Neural cell (in vitro differentiated cells): ENCODE measurements at regions not wholly inside any gene's neighbourhood (a gene's known extent, or its start where the extent isn't known, plus 50 kb on each side); places are given as distances from the start of the nearest gene placed in this dataset.

Source experiments
- H2AFZ ChIP-seq: fragments of 200-600, 300-800 bp; sonication (generic), shearing (Covaris generic); 2 replicates; pipeline ENCODE4 v1.6.0; 2014; ENCODE audit warnings: low read depth, mild to moderate bottlenecking, antibody characterized with exemption, low read length, moderate library complexity
- H3F3A ChIP-seq: fragments of 200-600 bp; shearing (Covaris generic); 2 replicates; pipeline ENCODE4 v1.6.1; 2016; ENCODE audit warnings: mild to moderate bottlenecking, moderate library complexity, mixed read lengths, antibody characterized with exemption, low read length; ENCODE audit not compliant: insufficient read depth, poor library complexity, severe bottlenecking
- H3K27ac ChIP-seq: fragments of 200-600, 300-800 bp; sonication (generic), shearing (Covaris generic); 2 replicates; pipeline ENCODE4 v1.5.1; 2014; ENCODE audit warnings: mild to moderate bottlenecking, low read length, moderate library complexity
- H3K27me3 ChIP-seq: fragments of 300-800, 200-600 bp; sonication (generic), shearing (Covaris generic); 2 replicates; pipeline ENCODE4 v1.6.0; 2014; ENCODE audit warnings: mild to moderate bottlenecking, low read depth, low read length, moderate library complexity; ENCODE audit not compliant: insufficient read depth
- H3K36me3 ChIP-seq: fragments of 300-800, 200-600 bp; sonication (generic), shearing (Covaris generic); 2 replicates; pipeline ENCODE4 v1.5.1; 2014; ENCODE audit warnings: mild to moderate bottlenecking, antibody characterized with exemption, low read length, moderate library complexity; ENCODE audit not compliant: insufficient read depth
- H3K4me2 ChIP-seq: fragments of 300-800, 200-600 bp; sonication (generic), shearing (Covaris generic); 2 replicates; pipeline ENCODE4 v1.6.0; 2014; ENCODE audit warnings: mild to moderate bottlenecking, low read length
- H3K4me3 ChIP-seq: fragments of 300-800, 200-600 bp; sonication (generic), shearing (Covaris generic); 2 replicates; pipeline ENCODE4 v1.5.1; 2014; ENCODE audit warnings: mild to moderate bottlenecking, low read length, moderate library complexity
- H3K79me2 ChIP-seq: fragments of 200-600 bp; shearing (Covaris generic); replicated peaks from 2 replicates; pipeline ENCODE4 v1.6.0; 2014; ENCODE audit warnings: mild to moderate bottlenecking, low read length, moderate library complexity; ENCODE audit not compliant: insufficient read depth
- H3K9ac ChIP-seq: fragments of 300-800, 200-600 bp; sonication (generic), shearing (Covaris generic); 2 replicates; pipeline ENCODE4 v1.6.1; 2016; ENCODE audit warnings: mild to moderate bottlenecking, low read length, mixed read lengths
- H3K9me2 ChIP-seq: fragments of 200-600 bp; shearing (Covaris generic); 2 replicates; pipeline ENCODE4 v1.6.1; 2016; ENCODE audit warnings: mild to moderate bottlenecking, low read length, mixed read lengths; ENCODE audit not compliant: insufficient read depth
- H3K9me3 ChIP-seq: fragments of 200-600, 300-800 bp; sonication (generic), shearing (Covaris generic); 2 replicates; pipeline ENCODE4 v1.6.1; 2016; ENCODE audit warnings: mild to moderate bottlenecking, mixed run types, low read length, moderate library complexity, mixed read lengths
- H4K20me1 ChIP-seq: fragments of 200-600 bp; shearing (Covaris generic); 2 replicates; pipeline ENCODE4 v1.6.1; 2016; ENCODE audit warnings: mild to moderate bottlenecking, mixed run types; ENCODE audit not compliant: insufficient read depth
- EP300 ChIP-seq: fragments of 450-650 bp; conservative IDR thresholded peaks from 2 replicates; pipeline ENCODE4 v1.6.1; 2014; ENCODE audit warnings: antibody characterized with exemption, mild to moderate bottlenecking, moderate library complexity; ENCODE audit not compliant: poor library complexity, severe bottlenecking
- EZH2 ChIP-seq: fragments of 200-600, 300-800 bp; shearing (Covaris generic), sonication (generic); IDR thresholded peaks from 2 replicates; pipeline ENCODE4 v1.6.1; 2014; ENCODE audit warnings: antibody characterized with exemption, low read length, borderline replicate concordance, mild to moderate bottlenecking; ENCODE audit not compliant: insufficient read depth, poor library complexity, severe bottlenecking
- MXI1 ChIP-seq: fragments of 450-650 bp; conservative IDR thresholded peaks from 2 replicates; pipeline ENCODE4 v1.6.1; 2014; ENCODE audit warnings: antibody characterized with exemption, mild to moderate bottlenecking; ENCODE audit not compliant: poor library complexity, severe bottlenecking
- POLR2AphosphoS5 ChIP-seq: IDR thresholded peaks from 2 replicates; pipeline ENCODE4 v1.6.1; 2012
- RAD21 ChIP-seq: fragments of 450-650 bp; conservative IDR thresholded peaks from 2 replicates; pipeline ENCODE4 v1.6.1; 2014; ENCODE audit warnings: antibody characterized with exemption, mild to moderate bottlenecking, moderate library complexity
- SMC3 ChIP-seq: fragments of 450-650 bp; conservative IDR thresholded peaks from 2 replicates; pipeline ENCODE4 v1.6.1; 2014; ENCODE audit warnings: antibody characterized with exemption, mild to moderate bottlenecking, moderate library complexity; ENCODE audit not compliant: poor library complexity
- TAF1 ChIP-seq: IDR thresholded peaks from 2 replicates; pipeline ENCODE4 v1.6.1; 2012; ENCODE audit warnings: low read depth
- TF ChIP-seq, protein P1 (sequence below): IDR thresholded peaks from 2 replicates; pipeline ENCODE4 v1.6.1; 2012; ENCODE audit warnings: borderline replicate concordance
- TF ChIP-seq, protein P2 (sequence below): fragments of 450-650 bp; IDR thresholded peaks from 2 replicates; pipeline ENCODE4 v1.5.1; 2014; ENCODE audit warnings: antibody characterized with exemption, mild to moderate bottlenecking, moderate library complexity; ENCODE audit not compliant: poor library complexity, severe bottlenecking

DNA sequence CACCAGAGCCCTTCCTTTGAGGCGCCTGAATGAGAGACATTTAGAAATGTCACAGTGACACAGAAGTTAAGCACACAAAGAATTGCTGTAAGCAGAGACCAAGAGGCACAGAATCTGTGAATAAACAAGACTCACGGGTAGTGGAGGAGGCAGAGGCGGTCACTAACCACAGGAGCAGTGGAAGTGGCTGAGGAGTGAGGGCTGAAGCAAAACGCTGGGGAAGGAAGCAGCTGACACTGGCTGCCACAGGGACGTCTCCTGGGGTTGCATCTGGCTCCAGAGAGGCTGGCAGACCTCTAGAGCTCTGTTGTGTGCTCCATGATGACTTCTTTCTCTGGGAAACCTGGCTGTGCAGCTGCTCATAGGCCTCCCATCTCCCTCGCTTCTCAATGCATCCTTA is 65.0 kb upstream of the SLC2A12 start:
- Histone ChIP-seq H3K9me3 (no peaks in the 10 kb centered on the region), H2AFZ (no peak overlapping the region), H3K4me2 (no peak overlapping the region), H4K20me1 (no peaks in the 10 kb centered on the region), H3K9me2 (no peaks in the 10 kb centered on the region), H3F3A (no peaks in the 10 kb centered on the region), H3K27me3 (no peaks in the 10 kb centered on the region), H3K9ac (no peak overlapping the region), H3K36me3 (no peaks in the 10 kb centered on the region), H3K4me3 (no peak overlapping the region), H3K27ac (no peak overlapping the region), H3K79me2 (no peaks in the 10 kb centered on the region)
- TF ChIP-seq TAF1, result no peak
- no peak for TF ChIP-seq MXI1
- TF ChIP-seq EZH2, result no peak
- TF ChIP-seq SMC3, result no peak
- TF ChIP-seq, protein P1, sequence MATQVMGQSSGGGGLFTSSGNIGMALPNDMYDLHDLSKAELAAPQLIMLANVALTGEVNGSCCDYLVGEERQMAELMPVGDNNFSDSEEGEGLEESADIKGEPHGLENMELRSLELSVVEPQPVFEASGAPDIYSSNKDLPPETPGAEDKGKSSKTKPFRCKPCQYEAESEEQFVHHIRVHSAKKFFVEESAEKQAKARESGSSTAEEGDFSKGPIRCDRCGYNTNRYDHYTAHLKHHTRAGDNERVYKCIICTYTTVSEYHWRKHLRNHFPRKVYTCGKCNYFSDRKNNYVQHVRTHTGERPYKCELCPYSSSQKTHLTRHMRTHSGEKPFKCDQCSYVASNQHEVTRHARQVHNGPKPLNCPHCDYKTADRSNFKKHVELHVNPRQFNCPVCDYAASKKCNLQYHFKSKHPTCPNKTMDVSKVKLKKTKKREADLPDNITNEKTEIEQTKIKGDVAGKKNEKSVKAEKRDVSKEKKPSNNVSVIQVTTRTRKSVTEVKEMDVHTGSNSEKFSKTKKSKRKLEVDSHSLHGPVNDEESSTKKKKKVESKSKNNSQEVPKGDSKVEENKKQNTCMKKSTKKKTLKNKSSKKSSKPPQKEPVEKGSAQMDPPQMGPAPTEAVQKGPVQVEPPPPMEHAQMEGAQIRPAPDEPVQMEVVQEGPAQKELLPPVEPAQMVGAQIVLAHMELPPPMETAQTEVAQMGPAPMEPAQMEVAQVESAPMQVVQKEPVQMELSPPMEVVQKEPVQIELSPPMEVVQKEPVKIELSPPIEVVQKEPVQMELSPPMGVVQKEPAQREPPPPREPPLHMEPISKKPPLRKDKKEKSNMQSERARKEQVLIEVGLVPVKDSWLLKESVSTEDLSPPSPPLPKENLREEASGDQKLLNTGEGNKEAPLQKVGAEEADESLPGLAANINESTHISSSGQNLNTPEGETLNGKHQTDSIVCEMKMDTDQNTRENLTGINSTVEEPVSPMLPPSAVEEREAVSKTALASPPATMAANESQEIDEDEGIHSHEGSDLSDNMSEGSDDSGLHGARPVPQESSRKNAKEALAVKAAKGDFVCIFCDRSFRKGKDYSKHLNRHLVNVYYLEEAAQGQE, result no peak
- no peak for TF ChIP-seq RAD21
- TF ChIP-seq, protein P2, sequence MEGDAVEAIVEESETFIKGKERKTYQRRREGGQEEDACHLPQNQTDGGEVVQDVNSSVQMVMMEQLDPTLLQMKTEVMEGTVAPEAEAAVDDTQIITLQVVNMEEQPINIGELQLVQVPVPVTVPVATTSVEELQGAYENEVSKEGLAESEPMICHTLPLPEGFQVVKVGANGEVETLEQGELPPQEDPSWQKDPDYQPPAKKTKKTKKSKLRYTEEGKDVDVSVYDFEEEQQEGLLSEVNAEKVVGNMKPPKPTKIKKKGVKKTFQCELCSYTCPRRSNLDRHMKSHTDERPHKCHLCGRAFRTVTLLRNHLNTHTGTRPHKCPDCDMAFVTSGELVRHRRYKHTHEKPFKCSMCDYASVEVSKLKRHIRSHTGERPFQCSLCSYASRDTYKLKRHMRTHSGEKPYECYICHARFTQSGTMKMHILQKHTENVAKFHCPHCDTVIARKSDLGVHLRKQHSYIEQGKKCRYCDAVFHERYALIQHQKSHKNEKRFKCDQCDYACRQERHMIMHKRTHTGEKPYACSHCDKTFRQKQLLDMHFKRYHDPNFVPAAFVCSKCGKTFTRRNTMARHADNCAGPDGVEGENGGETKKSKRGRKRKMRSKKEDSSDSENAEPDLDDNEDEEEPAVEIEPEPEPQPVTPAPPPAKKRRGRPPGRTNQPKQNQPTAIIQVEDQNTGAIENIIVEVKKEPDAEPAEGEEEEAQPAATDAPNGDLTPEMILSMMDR, result no peak
- no peak for TF ChIP-seq EP300
- TF ChIP-seq POLR2AphosphoS5, result no peak

GRCh38 chr6:134115715-134116074 is 63.3 kb upstream of the SLC2A12 start:
- no peaks in the 10 kb centered on the region for H4K20me1 ChIP-seq
- no peaks in the 10 kb centered on the region for H3K36me3 ChIP-seq
- H2AFZ ChIP-seq, result no peak overlapping the region
- no peaks in the 10 kb centered on the region for H3K9me3 ChIP-seq
- H3K27me3 ChIP-seq, result no peaks in the 10 kb centered on the region
- TF ChIP-seq, protein P2, result no peak
- TF ChIP-seq SMC3 (no peak), POLR2AphosphoS5 (no peak), EP300 (no peak)
- TF ChIP-seq, protein P1, result no peak
- H3K4me3 ChIP-seq, result no peak overlapping the region
- no peak overlapping the region for H3K27ac ChIP-seq
- H3K4me2 ChIP-seq, result no peak overlapping the region
- H3K9ac ChIP-seq, result no peak overlapping the region
- no peaks in the 10 kb centered on the region for H3F3A ChIP-seq
- H3K79me2 ChIP-seq, result no peaks in the 10 kb centered on the region
- H3K9me2 ChIP-seq, result no peaks in the 10 kb centered on the region
